ENCODE measurements at regions not wholly inside any gene's neighbourhood (a gene's known extent, or its start where the extent isn't known, plus 50 kb on each side); places are given as distances from the start of the nearest gene placed in this dataset.

GRCh38 chr21:15274701-15275485, 210.1 kb upstream of the NRIP1 start:
- RAD21 ChIA-PET (ENCODE audit: unreplicated experiment) = no interaction called here

More at GRCh38 chr21:15274701-15275485, 210.1 kb upstream of the NRIP1 start:
- 4% methylated on average over 5 of the region's 5 CpGs for WGBS (ENCODE audit: insufficient coverage, insufficient replicate concordance, low lambda C conversion rate, missing lambda C conversion rate)
- TF ChIP-seq MYB (IDR thresholded peaks at IDR 0.05; ENCODE audit: borderline replicate concordance, low read depth, low read length) = no peak
- TF ChIP-seq E2F8 (IDR thresholded peaks at IDR 0.05; ENCODE audit: low read depth, partially characterized antibody) = no peak
- TF ChIP-seq KAT2A (conservative IDR thresholded peaks at IDR 0.05; ENCODE audit: control insufficient read depth, low read depth, low read length) = no peak
- no peak for TF ChIP-seq ZNF622 (IDR thresholded peaks at IDR 0.05)
- no peak for TF ChIP-seq BRCA1 (IDR thresholded peaks at IDR 0.05; ENCODE audit: low read depth, low read length)
- TF ChIP-seq MTA3 (IDR thresholded peaks at IDR 0.05; ENCODE audit: borderline replicate concordance, low read length) = no peak
- TF ChIP-seq MEF2A (IDR thresholded peaks at IDR 0.05; ENCODE audit: insufficient read depth, low read depth, low read length) = no peak
- TF ChIP-seq ETV6 (conservative IDR thresholded peaks at IDR 0.05 in 1 of 2, IDR thresholded peaks at IDR 0.05 in 1 of 2; ENCODE audit: borderline replicate concordance in 1 of 2, low read depth in 1 of 2) = no peak
- no peak for TF ChIP-seq EED (IDR thresholded peaks at IDR 0.05; ENCODE audit: low read depth)
- TF ChIP-seq ATF2 (IDR thresholded peaks at IDR 0.05; ENCODE audit: low read length) = no peak
- no peak for TF ChIP-seq ZBTB40 (IDR thresholded peaks at IDR 0.05; ENCODE audit: borderline replicate concordance)
- no peak overlapping the region for H3K9ac ChIP-seq (ENCODE audit: control insufficient read depth, insufficient read depth, low read length)
- no peaks in the 10 kb centered on the region for H3K27me3 ChIP-seq (replicated peaks in 1 of 2; ENCODE audit: control insufficient read depth in 2 of 2, insufficient read depth in 2 of 2, low read length in 1 of 2)
- no peaks in the 10 kb centered on the region for H3K79me2 ChIP-seq (ENCODE audit: control insufficient read depth, insufficient read depth, low read length)
- no peak overlapping the region for H3K4me3 ChIP-seq
- ChIA-PET SMC1A (ENCODE audit: uncharacterized antibody, unreplicated experiment) (no interaction called here), POLR2A (no interaction called here), CTCF (interaction anchor here (0.6 to 1.5 kb wide), 3 partner anchors 36 to 421 kb away, joined by 3 read pairs; no protein-coding TSS in a partner anchor)
- no peak overlapping the region for H2AFZ ChIP-seq (ENCODE audit: control insufficient read depth, low read depth, low read length)
- H3K36me3 ChIP-seq (ENCODE audit: control insufficient read depth in 2 of 2, insufficient read depth in 2 of 2, low read length in 1 of 2) = no peaks in the 10 kb centered on the region
- ATAC-seq (no peak), FAIRE-seq (no peak), DNase-seq (ENCODE audit: low read depth, low spot score) (no peak)
- no TSS peak for BruUV-seq (replicated peaks)
- no peaks in the 10 kb centered on the region for H3K9me3 ChIP-seq (replicated peaks; ENCODE audit: control insufficient read depth, insufficient read depth, low read length)
- H4K20me1 ChIP-seq (ENCODE audit: control insufficient read depth, insufficient read depth) = no peaks in the 10 kb centered on the region
- H3K4me2 ChIP-seq (ENCODE audit: control insufficient read depth, insufficient read depth) = no peak overlapping the region
- intact Hi-C loops (cut with micrococcal nuclease; ENCODE audit: unreplicated experiment) = no loop called here
- in situ Hi-C loops (cut with MboI) = no loop called here
- H3K4me1 ChIP-seq (ENCODE audit: control insufficient read depth, insufficient read depth, low read length) = no peaks in the 10 kb centered on the region
- H3K27ac ChIP-seq (ENCODE audit: control insufficient read depth, insufficient read depth) = no peak overlapping the region
